Fibroblast of upper back skin (primary cell): ENCODE measurements at regions not wholly inside any gene's neighbourhood (a gene's known extent, or its start where the extent isn't known, plus 50 kb on each side); places are given as distances from the start of the nearest gene placed in this dataset.
"Not testable (repeated sequence)": the region's sequence is repeated elsewhere in the genome, so short reads cannot be mapped to it uniquely, and the experiment has no call there.

ENCODE experiments used
- DNase-seq: peaks from one replicate; pipeline ENCODE4 v3.0.0-alpha.2; 2013

DNA sequence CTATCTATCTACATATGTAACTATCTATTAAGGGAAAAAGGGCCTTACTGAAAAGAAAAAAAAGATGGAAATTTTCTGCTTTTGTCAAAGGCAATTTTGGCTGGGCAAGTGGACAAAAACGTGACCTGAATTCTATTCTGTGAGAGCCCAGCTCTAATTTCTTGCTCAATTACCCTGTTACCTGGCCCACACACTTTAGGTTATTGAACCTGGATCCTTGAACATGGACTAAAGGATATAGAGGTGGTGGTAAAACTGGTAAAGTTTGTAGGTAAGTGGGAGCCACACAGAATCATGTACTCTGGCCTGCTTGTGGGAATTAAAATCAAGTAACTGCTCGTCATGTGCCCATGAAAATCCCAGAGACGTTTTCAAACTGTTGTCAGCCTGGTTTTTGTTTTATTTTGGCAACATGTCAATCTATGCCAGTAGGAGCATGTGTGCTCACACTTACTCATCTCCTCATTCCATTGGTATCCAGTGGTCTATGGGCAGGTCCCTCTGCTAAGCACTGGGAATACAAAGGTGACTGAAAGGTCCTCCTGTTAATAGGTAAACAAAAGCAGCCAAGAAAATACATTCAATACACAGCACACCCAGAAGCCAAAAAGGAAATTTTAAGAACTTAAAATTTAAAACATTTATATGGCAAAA is 113.7 kb upstream of the WARS2 start:
- DNase-seq = no peak

DNA sequence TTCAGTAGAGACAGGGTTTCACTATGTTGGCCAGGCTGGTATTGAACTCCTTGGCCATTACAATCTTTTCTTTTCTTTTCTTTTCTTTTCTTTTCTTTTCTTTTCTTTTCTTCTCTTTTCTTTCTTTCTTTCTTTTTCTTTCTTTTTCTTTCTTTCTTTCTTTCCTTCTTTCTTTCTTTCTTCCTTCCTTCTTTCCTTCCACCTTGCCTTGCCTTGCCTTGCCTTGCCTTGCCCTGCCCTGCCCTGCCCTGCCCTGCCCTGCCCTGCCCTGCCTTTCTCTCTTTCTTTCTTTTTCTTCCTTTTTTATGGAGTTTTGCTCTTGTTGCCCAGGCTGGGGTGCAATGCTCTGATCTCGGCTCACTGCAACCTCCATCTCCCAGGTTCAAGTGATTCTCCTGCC is 112.5 kb upstream of the HAO2 start:
- not testable (repeated sequence) for DNase-seq

DNA sequence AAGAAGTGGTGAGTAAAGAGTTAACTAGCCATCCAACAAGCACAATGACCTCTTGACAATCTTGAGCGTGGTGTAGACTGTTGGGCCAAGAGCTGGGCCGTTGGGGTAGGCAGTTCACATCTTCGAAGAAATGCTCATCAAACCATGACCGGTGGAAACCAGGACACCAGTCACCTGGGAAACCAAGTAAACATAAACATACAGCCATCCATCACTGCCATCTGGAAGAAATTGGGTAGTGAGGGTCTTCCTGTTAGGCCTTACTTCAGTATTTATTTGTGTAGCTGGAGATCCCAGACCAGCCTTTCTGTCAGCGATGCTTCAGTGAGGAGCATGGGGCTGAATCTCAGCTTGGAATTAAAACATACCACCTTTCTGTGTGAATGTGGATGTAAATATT is 108.1 kb upstream of the HAO2 start:
- DNase-seq = no peak

- no peak for DNase-seq
These were observed 102.2 kb upstream of the HAO2 start for GRCh38 chr1:119266386-119266785.

DNA sequence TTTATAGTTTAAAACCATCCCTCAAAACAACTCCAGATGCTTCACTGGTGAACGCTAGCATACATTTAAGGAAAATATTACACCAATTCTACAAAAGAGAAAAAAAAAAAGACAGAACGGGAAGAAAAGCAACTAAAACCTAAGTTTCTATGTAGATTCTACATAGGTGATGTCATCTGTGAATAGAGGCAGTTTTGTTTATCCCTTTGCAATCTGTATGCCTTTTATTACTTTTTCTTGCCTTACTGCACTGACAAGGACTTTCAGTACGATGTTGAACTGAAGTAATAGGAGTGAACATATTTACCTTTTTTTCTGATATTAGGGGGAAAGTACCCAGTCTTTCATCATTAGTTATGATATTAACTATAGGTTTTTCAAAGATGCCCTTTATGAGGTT is 101.7 kb upstream of the HAO2 start:
- DNase-seq = no peak

GRCh38 chr1:119267288-119267687 is 101.3 kb upstream of the HAO2 start:
- DNase-seq = not testable (repeated sequence)

DNA sequence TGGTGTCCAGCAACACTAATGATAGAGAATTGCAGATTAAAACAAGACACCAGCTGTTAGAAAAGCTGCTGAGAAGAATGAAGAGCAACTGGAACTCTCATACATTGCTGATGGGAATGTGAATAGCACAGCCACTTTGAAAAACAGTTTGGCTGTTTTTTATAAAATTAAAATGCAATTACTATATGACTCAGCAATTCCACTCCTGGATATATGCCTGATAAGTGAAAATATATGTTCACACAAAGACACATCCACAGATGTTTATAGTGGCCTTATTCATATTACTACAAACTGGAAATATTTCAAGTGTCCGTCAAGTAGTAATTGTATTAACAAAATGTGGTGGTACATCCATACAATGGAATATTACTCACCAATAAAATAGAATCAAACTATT is 99.7 kb upstream of the HAO2 start:
- DNase-seq = no peak

- DNase-seq = peak; percentile 76
These were observed 93.1 kb upstream of the HAO2 start for GRCh38 chr1:119275145-119276134.

GRCh38 chr1:119276558-119276957 is 92.0 kb upstream of the HAO2 start:
- no peak for DNase-seq

- DNase-seq = peak; percentile 95
These were observed 88.9 kb upstream of the HAO2 start for GRCh38 chr1:119279456-119280381.

DNA sequence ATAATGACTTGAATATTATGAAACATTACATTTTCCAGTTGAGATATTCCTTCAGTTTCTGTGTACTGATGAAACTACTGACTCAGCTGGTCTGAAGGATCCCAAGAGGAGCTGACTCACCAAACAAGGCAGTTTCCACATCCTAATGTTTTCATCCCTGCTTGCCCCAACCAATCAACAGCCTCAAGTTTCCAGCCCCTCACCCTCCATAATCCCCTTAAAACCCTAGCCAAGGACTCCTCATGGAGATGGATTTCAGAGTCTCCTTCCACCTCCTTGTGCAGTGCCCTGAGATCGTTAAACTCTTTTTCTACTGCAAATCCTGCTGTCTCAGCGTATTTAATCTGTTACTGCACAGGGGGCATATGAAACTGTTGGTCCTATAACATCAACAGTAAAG is 83.1 kb upstream of the HAO2 start:
- DNase-seq = peak; percentile 97

DNA sequence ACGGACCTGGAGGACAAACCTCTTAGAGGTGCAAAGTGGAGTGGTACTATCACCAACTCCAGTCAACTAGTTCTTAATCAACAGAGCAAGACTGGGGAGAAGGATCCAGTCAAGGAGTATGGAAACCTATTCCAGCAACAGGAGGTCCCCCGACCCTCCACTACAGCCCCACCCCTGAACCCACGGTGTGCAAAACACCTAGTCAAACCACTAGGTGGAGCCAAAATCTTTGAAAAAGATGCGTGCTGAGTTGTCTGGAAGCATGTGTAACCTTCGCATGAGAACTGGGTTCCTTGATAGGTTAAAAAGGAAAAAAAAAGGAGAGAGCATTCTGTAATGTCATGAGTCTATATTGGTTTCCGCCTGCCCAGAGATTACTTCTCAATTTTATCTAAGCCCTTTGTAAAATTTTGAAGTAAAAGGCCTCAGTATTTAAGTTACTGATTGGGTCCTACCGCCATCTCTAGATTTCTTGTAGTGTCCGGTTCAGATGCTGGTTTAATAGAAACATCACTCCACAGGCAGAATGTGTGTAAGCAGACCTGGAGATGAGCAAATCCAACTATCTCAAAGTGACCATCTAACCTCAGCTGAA is 81.9 kb upstream of the HAO2 start:
- DNase-seq = peak; percentile 56

DNA sequence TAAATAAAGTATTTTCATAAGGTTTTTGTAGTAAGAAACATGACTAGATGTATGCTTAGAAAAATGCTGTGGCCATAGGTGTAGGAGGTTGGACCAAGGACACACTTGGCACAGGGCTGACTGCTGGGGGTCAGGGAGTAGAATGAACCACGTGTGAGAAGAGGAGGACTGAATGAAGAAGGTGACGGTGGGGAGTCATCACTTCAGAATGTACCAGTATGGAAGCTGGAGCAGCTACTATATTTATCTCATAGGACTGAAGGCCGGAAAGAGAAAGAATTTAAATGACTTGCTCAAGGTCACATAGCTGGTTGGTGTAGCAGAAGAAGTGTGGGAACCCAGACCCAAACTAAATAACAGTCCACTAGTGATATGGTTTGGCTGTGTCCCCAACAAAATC is 79.8 kb upstream of the HAO2 start:
- peak; percentile 47 for DNase-seq

GRCh38 chr1:119290297-119290696 is 78.3 kb upstream of the HAO2 start:
- DNase-seq = no peak

DNA sequence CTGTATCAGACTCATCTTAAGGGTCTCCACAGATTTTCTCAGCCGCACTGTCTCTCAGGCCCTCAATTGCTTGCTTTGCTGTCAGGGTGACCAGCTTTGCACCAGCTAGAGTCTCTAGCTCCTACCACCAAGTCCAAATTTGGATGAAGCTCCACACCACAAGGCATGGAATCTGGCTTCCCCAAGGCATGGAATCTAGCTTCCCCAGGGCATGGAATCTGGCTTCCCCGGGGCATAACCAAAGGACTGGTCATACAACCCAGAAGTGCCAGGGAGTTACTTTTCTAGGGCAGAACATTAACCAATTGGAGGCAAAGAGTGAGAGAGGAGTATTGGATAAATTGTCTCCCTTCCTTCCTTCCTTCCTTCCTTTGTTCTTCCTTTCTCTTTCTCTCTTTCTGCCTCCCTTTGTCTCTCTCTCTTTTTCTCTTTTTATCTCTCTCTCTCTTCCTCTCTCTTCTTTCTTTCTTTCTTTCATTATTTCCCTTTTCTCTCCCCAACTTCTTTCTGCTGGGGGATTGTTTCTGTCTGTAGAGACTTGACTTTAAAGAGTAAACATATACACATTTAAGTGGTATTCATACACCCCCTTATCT is 76.9 kb upstream of the HAO2 start:
- no peak for DNase-seq

DNA sequence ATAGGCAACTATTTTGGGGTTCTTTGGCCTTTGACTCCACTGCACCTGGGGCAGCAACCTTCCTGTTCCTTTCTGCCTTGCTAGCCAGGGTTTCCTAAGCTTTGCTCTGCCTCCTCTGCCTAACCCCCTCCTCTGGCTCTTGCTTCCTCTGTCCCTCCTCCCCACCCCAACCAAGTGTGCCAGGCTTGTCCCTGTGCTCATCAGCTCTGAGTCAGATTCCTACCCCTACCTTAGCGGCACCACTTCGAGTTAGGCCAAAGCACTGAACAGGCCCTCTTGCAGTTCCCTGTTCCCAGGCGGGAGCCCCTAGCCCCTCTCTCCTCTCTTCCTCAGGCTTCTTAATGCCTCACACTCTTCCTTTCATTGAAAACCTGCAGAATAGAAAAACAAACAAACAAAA is 74.8 kb upstream of the HAO2 start:
- no peak for DNase-seq

- DNase-seq = no peak
These were observed 74.4 kb upstream of the HAO2 start for GRCh38 chr1:119294199-119294598.

DNA sequence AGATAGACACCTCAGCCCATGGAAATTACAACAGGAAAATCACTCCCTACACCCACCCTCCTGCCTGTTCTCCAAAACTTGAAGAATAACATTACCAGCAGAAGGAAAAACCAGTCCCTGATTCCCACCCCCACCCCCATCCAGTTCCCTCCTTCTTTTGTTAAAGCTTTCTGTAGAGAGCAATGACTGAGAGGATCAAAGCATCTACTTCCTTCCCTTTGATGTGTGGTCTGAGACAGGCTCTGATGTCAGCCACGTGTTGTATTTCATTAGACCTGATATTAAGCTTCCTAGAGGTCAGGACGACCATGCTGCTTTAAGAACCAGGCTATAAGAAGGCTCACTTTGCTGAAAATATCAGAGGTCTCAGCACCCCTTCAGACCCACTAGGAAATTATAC is 73.9 kb upstream of the HAO2 start:
- no peak for DNase-seq

DNA sequence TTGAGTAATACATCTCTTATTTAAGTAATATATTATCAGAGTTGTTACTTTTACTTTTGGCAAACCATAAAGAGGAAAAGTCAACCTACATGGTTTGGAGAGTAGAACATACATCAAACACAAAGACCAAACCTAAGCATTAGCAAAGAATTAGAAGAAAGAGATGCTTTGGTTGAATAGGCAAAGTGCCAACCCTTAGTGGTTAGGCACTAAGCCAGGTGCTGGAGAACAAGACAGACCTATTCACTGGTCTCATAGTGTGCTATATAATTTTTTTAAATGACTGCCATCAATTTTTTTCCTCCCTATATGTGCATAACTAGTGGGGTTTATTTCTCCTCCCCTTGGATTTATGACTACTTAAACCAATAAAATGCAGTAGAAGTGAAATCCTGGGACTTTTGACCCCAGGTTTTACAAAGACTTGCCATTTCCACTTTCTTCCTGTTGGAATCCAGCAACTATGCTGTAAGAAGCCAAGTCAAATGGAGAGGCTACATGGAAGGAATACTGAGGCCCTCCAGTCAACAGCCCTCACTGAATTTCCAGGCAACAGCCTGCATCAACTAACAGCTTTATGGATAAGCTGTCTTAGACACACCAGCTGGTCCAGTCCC is 69.8 kb upstream of the HAO2 start:
- DNase-seq = peak; percentile 95

DNA sequence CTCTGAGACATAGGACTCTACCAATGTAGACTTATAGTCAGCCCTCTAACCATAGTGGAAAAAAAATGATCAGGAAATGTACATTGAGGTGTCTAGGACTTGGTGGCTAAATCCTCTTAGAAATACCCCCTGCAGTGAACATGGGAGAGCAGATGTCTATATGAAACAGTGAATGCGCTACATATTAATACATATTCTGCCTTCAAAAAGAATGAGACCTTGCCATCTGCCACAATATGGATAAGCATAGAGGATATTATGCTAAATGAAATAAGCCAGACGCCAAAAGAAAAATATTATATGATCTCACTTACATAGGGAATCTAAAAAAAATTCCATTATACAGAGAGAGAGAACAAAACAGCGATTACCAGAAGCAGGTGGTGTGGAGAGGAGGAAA is 66.6 kb upstream of the HAO2 start:
- DNase-seq = no peak

GRCh38 chr1:119308130-119308700 is 60.4 kb upstream of the HAO2 start:
- DNase-seq = no peak

DNA sequence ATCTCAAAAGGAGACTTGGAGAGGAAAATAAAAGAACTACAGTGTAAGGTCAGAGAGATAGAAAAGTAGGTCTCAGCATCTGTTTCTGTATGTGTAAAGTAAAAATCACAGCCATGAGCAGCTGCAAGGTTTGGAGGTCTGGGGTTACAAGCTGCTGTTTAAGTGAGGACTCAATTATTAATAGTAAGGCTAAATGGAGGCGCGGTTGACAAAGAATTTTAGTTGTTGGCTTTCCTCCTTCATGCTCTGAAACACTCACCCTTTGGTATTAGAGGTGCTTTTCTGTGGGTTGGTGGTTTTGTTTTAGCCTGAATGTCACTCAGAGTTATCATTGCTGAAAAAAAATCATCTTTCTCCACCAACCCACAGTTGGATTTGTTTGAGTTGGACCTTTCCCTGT is 59.8 kb upstream of the HAO2 start:
- DNase-seq = no peak
